AG09309 (cell line): ENCODE measurements at regions not wholly inside any gene's neighbourhood (a gene's known extent, or its start where the extent isn't known, plus 50 kb on each side); places are given as distances from the start of the nearest gene placed in this dataset.

Experiments
- DNase-seq: peaks from one replicate; pipeline ENCODE4 v3.0.0-alpha.2; 2010; ENCODE audit warnings: low read depth
- H3K4me3 ChIP-seq: 2 replicates; pipeline ENCODE4 v1.5.1; 2011; ENCODE audit warnings: mild to moderate bottlenecking, low read depth, low read length, moderate library complexity; ENCODE audit not compliant: control insufficient read depth
- TF ChIP-seq, protein P1 (sequence below): IDR thresholded peaks from 2 replicates; pipeline ENCODE4 v1.5.1; 2011; ENCODE audit warnings: mild to moderate bottlenecking, low read depth, low read length, inconsistent platforms; ENCODE audit not compliant: insufficient read depth, control insufficient read depth; ENCODE audit errors: missing control alignments

DNA sequence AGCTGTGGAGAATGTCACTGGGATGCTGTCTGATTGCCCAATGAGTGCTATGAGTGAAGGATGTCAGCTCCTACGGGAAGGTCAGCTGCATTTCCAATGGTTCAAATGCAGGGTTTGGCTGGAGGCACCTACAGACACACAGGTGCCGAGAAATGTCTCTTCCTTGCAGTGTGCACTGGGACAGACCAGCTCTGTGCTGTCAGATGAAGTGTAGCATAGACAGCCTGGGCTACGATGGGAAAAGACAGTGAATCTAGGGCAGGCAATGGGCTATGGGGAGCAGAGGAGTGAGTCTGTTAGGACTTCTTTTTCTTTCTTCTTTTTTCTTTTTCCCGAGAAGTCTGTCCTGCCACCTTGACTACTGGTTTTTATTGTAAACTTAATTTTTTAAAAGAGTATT lies 223.1 kb upstream of the EOMES start:
- no peak for DNase-seq
- TF ChIP-seq, protein P1, sequence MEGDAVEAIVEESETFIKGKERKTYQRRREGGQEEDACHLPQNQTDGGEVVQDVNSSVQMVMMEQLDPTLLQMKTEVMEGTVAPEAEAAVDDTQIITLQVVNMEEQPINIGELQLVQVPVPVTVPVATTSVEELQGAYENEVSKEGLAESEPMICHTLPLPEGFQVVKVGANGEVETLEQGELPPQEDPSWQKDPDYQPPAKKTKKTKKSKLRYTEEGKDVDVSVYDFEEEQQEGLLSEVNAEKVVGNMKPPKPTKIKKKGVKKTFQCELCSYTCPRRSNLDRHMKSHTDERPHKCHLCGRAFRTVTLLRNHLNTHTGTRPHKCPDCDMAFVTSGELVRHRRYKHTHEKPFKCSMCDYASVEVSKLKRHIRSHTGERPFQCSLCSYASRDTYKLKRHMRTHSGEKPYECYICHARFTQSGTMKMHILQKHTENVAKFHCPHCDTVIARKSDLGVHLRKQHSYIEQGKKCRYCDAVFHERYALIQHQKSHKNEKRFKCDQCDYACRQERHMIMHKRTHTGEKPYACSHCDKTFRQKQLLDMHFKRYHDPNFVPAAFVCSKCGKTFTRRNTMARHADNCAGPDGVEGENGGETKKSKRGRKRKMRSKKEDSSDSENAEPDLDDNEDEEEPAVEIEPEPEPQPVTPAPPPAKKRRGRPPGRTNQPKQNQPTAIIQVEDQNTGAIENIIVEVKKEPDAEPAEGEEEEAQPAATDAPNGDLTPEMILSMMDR, result no peak
- H3K4me3 ChIP-seq, result no peak overlapping the region

DNA sequence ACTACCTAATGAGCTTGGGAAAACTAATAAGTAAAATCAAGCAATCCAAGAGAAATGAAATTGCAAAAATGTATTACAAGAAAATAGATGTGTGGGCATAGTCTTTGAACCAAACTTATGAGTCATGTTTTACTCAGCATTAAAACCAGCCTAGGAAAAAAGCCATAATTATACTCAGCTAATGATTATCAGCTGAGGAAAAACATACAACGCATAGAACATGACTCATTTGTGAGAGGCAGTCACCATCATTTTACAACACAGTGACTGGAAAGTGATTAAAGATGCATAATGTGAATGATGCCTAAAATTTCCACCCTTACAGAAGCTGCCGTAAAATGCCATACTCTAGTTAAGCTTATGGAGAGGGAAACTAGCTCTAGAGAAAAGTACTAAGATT lies 238.0 kb upstream of the EOMES start:
- TF ChIP-seq, protein P1, result no peak
- no peak overlapping the region for H3K4me3 ChIP-seq
- peak; percentile 27 for DNase-seq

DNA sequence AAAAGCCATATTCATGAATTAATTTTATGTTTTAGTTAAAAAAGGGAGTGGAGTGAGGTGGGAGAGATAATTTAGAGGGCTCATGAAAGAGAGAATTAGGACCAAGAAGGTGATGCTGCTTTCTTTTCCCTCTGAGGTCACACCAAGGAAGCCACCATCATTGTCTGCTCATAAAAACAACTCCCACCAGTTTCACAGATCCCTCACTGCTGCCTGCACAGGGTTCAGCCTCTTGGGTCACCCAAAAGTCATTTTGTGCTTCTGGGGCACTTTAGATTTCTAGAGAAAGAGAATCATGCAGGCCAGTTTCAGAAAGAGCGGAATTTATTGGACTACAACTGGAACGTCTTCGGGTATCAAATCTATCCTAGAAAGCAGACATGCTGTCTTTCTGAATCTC lies 241.4 kb upstream of the EOMES start:
- H3K4me3 ChIP-seq, result no peak overlapping the region
- DNase-seq, result no peak
- TF ChIP-seq, protein P1, result no peak

DNA sequence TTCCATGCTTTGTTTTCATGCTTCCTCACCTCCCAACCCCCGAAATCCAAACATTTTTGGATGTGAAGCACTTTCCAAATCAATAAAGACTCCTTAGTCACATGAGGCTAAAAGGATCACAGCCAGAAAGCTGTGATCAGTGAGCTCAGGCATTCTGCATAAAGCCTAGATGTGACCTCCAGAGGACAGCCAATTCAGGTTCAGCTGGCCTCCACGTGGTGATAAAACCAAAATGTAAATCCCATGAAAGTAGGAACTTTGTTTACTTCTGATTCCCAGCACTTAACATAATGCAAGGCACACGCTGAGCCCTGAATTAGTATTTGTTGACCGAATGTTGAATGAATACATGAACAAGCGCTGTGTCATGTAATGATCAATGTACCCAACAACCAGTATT lies 249.5 kb upstream of the EOMES start:
- DNase-seq, result no peak
- H3K4me3 ChIP-seq, result no peak overlapping the region
- TF ChIP-seq, protein P1, result no peak

GRCh38 chr3:27976933-27977332 lies 254.8 kb upstream of the EOMES start:
- peak; percentile 29 for DNase-seq
- TF ChIP-seq, protein P1, result no peak
- no peak overlapping the region for H3K4me3 ChIP-seq

- H3K4me3 ChIP-seq, result no peak overlapping the region
- TF ChIP-seq, protein P1, result no peak
- no peak for DNase-seq
Measured at GRCh38 chr3:27978440-27978839, 256.3 kb upstream of the EOMES start.

- TF ChIP-seq, protein P1, result no peak
- no peak overlapping the region for H3K4me3 ChIP-seq
- no peak for DNase-seq
Measured at GRCh38 chr3:27985369-27986035, 255.9 kb upstream of the CMC1 start.
